Ascending aorta (tissue), 2 donors: ENCODE measurements at regions not wholly inside any gene's neighbourhood (a gene's known extent, or its start where the extent isn't known, plus 50 kb on each side); places are given as distances from the start of the nearest gene placed in this dataset.

ENCODE experiments used
- DNase-seq, 2 donors: peaks; one replicate each; pipeline ENCODE4 v3.0.0-alpha.2; 2019; ENCODE audit warnings: low spot score in 2 of 2
- H3K27ac ChIP-seq, 2 donors: fragments of 200-600 bp; sonication (generic); one replicate each; pipeline ENCODE4 v1.5.1; 2016 to 2017; ENCODE audit warnings: mild to moderate bottlenecking in 1 of 2
- H3K27me3 ChIP-seq: fragments of 200-600 bp; sonication (generic); one replicate; pipeline ENCODE4 v1.5.1; 2017
- H3K36me3 ChIP-seq, 2 donors: fragments of 200-600 bp; sonication (generic); one replicate each; pipeline ENCODE4 v1.5.1; 2016
- H3K4me1 ChIP-seq, 2 donors: fragments of 200-600 bp; sonication (generic); one replicate each; pipeline ENCODE4 v1.5.1; 2016 to 2017; ENCODE audit warnings: mild to moderate bottlenecking in 1 of 2
- H3K4me3 ChIP-seq, 2 donors: fragments of 200-600 bp; sonication (generic); one replicate each; pipeline ENCODE4 v1.5.1; 2016 to 2017; ENCODE audit warnings: mild to moderate bottlenecking in 1 of 2
- H3K9me3 ChIP-seq, 2 donors: fragments of 200-600 bp; sonication (generic); one replicate each; pipeline ENCODE4 v1.5.1; 2016
- CTCF ChIP-seq, 3 experiments: fragments of 200-600 bp in 2 of 3; fragments of 450-650 bp in 1 of 3; sonication (generic) in 2 of 3; IDR thresholded peaks; one replicate each; pipeline ENCODE4 v1.5.1; 2016 to 2019; ENCODE audit warnings: antibody characterized with exemption in 3 of 3, mild to moderate bottlenecking in 1 of 3, moderate library complexity in 1 of 3
- intact Hi-C: fragments of 100-400 bp; cut with DNase I; formaldehyde crosslinking; loops from one replicate; pipeline ENCODE4 v1.15.1; 2023

- H3K9me3 ChIP-seq = no peaks in the 10 kb centered on the region
- intact Hi-C loops = no loop called here
- no peak for TF ChIP-seq CTCF (IDR thresholded peaks at IDR 0.05)
- H3K36me3 ChIP-seq = no peaks in the 10 kb centered on the region
- DNase-seq = no peak
- no peaks in the 10 kb centered on the region for H3K27me3 ChIP-seq
- no peak overlapping the region for H3K27ac ChIP-seq
- H3K4me1 ChIP-seq = no peaks in the 10 kb centered on the region
- H3K4me3 ChIP-seq = no peak overlapping the region
Measured at GRCh38 chr1:98177751-98178150, 256.9 kb upstream of the DPYD start.

GRCh38 chr1:98176936-98177335, 256.1 kb upstream of the DPYD start:
- no peaks in the 10 kb centered on the region for H3K36me3 ChIP-seq
- intact Hi-C loops = no loop called here
- H3K4me3 ChIP-seq = no peak overlapping the region
- no peaks in the 10 kb centered on the region for H3K4me1 ChIP-seq
- DNase-seq = no peak
- no peak for TF ChIP-seq CTCF (IDR thresholded peaks at IDR 0.05)
- no peak overlapping the region for H3K27ac ChIP-seq
- H3K9me3 ChIP-seq = no peaks in the 10 kb centered on the region
- no peaks in the 10 kb centered on the region for H3K27me3 ChIP-seq

GRCh38 chr1:98176414-98176813, 255.6 kb upstream of the DPYD start:
- Histone ChIP-seq H3K4me1 (no peaks in the 10 kb centered on the region), H3K27me3 (no peaks in the 10 kb centered on the region), H3K4me3 (no peak overlapping the region), H3K36me3 (no peaks in the 10 kb centered on the region), H3K9me3 (no peaks in the 10 kb centered on the region), H3K27ac (no peak overlapping the region)
- intact Hi-C loops = no loop called here
- DNase-seq = no peak
- no peak for TF ChIP-seq CTCF (IDR thresholded peaks at IDR 0.05)

- DNase-seq = no peak
- Histone ChIP-seq H3K4me3 (no peak overlapping the region), H3K4me1 (no peaks in the 10 kb centered on the region), H3K27me3 (no peaks in the 10 kb centered on the region), H3K36me3 (no peaks in the 10 kb centered on the region), H3K9me3 (no peaks in the 10 kb centered on the region), H3K27ac (no peak overlapping the region)
- no peak for TF ChIP-seq CTCF (IDR thresholded peaks at IDR 0.05)
- intact Hi-C loops = no loop called here
Measured at GRCh38 chr1:98172578-98172977, 251.7 kb upstream of the DPYD start.

- Histone ChIP-seq H3K36me3 (no peaks in the 10 kb centered on the region), H3K27me3 (no peaks in the 10 kb centered on the region), H3K27ac (no peak overlapping the region), H3K9me3 (no peaks in the 10 kb centered on the region), H3K4me3 (no peak overlapping the region), H3K4me1 (no peaks in the 10 kb centered on the region)
- DNase-seq = no peak
- no peak for TF ChIP-seq CTCF (IDR thresholded peaks at IDR 0.05)
- intact Hi-C loops = no loop called here
Measured at GRCh38 chr1:98172022-98172421, 251.2 kb upstream of the DPYD start.

GRCh38 chr1:98164509-98164908, 243.7 kb upstream of the DPYD start:
- TF ChIP-seq CTCF (IDR thresholded peaks at IDR 0.05) = no peak
- Histone ChIP-seq H3K27ac (no peak overlapping the region), H3K27me3 (no peaks in the 10 kb centered on the region), H3K4me3 (no peak overlapping the region), H3K36me3 (no peaks in the 10 kb centered on the region), H3K4me1 (no peaks in the 10 kb centered on the region), H3K9me3 (no peaks in the 10 kb centered on the region)
- intact Hi-C loops = no loop called here
- no peak for DNase-seq
